GM23248 (cell line): ENCODE measurements at regions not wholly inside any gene's neighbourhood (a gene's known extent, or its start where the extent isn't known, plus 50 kb on each side); places are given as distances from the start of the nearest gene placed in this dataset.

Experiments
- DNase-seq: peaks from one replicate; pipeline ENCODE4 v3.0.0-alpha.2; 2015
- H2AFZ ChIP-seq: fragments of 200-600 bp; sonication (generic); 2 replicates; pipeline ENCODE4 v1.6.1; 2016; ENCODE audit warnings: antibody characterized with exemption
- H3F3A ChIP-seq: fragments of 200-600 bp; sonication (generic); 2 replicates; pipeline ENCODE4 v1.6.1; 2016; ENCODE audit warnings: mild to moderate bottlenecking, antibody characterized with exemption, mixed run types; ENCODE audit not compliant: insufficient read depth
- H3K27ac ChIP-seq: fragments of 200-600 bp; sonication (generic); 2 replicates; pipeline ENCODE4 v1.5.1; 2016; ENCODE audit warnings: mild to moderate bottlenecking
- H3K27me3 ChIP-seq: fragments of 200-600 bp; sonication (generic); replicated peaks from 2 replicates; pipeline ENCODE4 v1.6.1; 2016; ENCODE audit warnings: mild to moderate bottlenecking; ENCODE audit not compliant: insufficient read depth
- H3K36me3 ChIP-seq: fragments of 200-600 bp; sonication (generic); 2 replicates; pipeline ENCODE4 v1.6.1; 2016; ENCODE audit warnings: low read depth, mild to moderate bottlenecking
- H3K4me1 ChIP-seq: fragments of 200-600 bp; sonication (generic); 2 replicates; pipeline ENCODE4 v1.6.1; 2016; ENCODE audit warnings: mild to moderate bottlenecking; ENCODE audit not compliant: insufficient read depth
- H3K4me2 ChIP-seq: fragments of 200-600 bp; sonication (generic); one replicate; pipeline ENCODE4 v1.6.1; 2016; ENCODE audit warnings: mild to moderate bottlenecking; ENCODE audit not compliant: unreplicated experiment
- H3K4me3 ChIP-seq: fragments of 200-600 bp; sonication (generic); 2 replicates; pipeline ENCODE4 v1.5.1; 2016; ENCODE audit warnings: mild to moderate bottlenecking
- H3K79me2 ChIP-seq: fragments of 200-600 bp; sonication (generic); 2 replicates; pipeline ENCODE4 v1.6.1; 2016; ENCODE audit warnings: mild to moderate bottlenecking; ENCODE audit not compliant: insufficient read depth
- H3K9ac ChIP-seq: fragments of 200-600 bp; sonication (generic); 2 replicates; pipeline ENCODE4 v1.6.1; 2016; ENCODE audit warnings: mild to moderate bottlenecking
- H3K9me2 ChIP-seq: fragments of 200-600 bp; sonication (generic); 2 replicates; pipeline ENCODE4 v1.6.1; 2016; ENCODE audit warnings: mixed run types, mild to moderate bottlenecking, moderate library complexity; ENCODE audit not compliant: insufficient read depth
- H3K9me3 ChIP-seq: fragments of 200-600 bp; sonication (generic); one replicate; pipeline ENCODE4 v1.6.1; 2017; ENCODE audit warnings: low read depth
- H4K20me1 ChIP-seq: fragments of 200-600 bp; sonication (generic); 2 replicates; pipeline ENCODE4 v1.6.0; 2016; ENCODE audit not compliant: insufficient read depth
- EZH2 ChIP-seq: fragments of 200-600 bp; sonication (generic); IDR thresholded peaks from 2 replicates; pipeline ENCODE4 v1.6.1; 2018; ENCODE audit warnings: antibody characterized with exemption, mild to moderate bottlenecking; ENCODE audit not compliant: insufficient read depth, poor library complexity, severe bottlenecking
- EZH2phosphoT487 ChIP-seq: fragments of 200-600 bp; sonication (generic); IDR thresholded peaks from 2 replicates; pipeline ENCODE4 v1.6.1; 2018; ENCODE audit warnings: antibody characterized with exemption, moderate library complexity, mild to moderate bottlenecking, low read depth; ENCODE audit not compliant: insufficient read depth
- WGBS, 2 experiments: methylation state at CpG; one replicate each; pipeline ENCODE4 v1.1.6; 2015 to 2017; ENCODE audit warnings: low lambda C conversion rate in 2 of 2, low coverage in 1 of 2; ENCODE audit errors: missing lambda C conversion rate in 2 of 2; 5-methylcytosine and 5-hydroxymethylcytosine counted together
- in situ Hi-C: fragments of 300-500 bp; cut with MboI; formaldehyde crosslinking; loops from 2 replicates; pipeline ENCODE4 v1.15.0; 2020

DNA sequence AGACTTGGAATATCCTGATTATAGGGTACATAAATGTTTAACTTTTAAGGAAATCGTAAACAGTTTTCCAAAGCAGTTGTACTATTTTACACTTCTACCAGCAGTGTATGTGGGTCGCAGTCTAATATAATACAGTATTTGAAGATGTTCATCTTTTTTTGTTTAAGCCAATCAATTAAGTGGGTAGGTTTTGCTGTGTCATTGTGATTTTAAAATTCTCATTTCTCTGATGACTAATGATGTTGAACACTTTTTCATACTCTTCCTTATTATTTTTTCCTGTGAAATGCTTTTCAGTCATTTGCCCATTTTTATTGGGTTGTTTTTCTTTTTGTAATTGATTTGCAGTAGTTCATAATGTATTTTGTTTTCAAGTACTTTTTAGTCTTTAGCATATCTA lies 2689.7 kb downstream of the PCDH9 start:
- Histone ChIP-seq H3K9me3 (no peaks in the 10 kb centered on the region), H4K20me1 (no peaks in the 10 kb centered on the region), H3K4me2 (no peak overlapping the region), H3K27ac (no peak overlapping the region), H3K79me2 (no peaks in the 10 kb centered on the region), H3K36me3 (no peaks in the 10 kb centered on the region), H3K27me3 (no peaks in the 10 kb centered on the region), H3K4me1 (peaks cover 4% of the 10 kb centered on the region), H3F3A (no peaks in the 10 kb centered on the region), H3K9me2 (no peaks in the 10 kb centered on the region), H3K9ac (no peak overlapping the region), H2AFZ (peak overlapping the region; percentile 3; the same call in 1 of the 2 replicates), H3K4me3 (no peak overlapping the region)
- in situ Hi-C loops: no loop called here
- TF ChIP-seq EZH2phosphoT487: no peak
- WGBS, 2 experiments: 89 to 93% methylated on average over 2 of the region's 2 CpGs
- peak; percentile 15 for DNase-seq

DNA sequence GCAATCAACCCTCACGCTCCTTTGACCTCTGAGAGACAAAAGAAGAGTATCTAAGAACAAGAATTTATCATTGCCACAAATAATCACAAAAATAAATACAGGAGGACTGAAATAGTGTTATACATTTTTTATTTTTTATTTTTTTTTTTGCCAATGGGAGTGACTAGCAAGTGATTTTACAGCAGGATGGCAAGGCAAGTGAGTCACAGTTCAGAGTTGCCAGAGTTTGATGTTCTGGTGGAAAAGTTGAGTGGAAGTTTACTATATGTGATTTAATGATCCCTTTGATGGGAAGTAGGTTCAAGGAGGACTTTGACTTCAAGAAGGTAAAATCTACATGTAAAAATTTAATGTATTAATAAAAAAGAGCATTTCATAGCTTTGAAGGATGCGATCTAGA lies 2691.4 kb downstream of the PCDH9 start:
- no peak overlapping the region for H3K27ac ChIP-seq
- peak; percentile 55 for DNase-seq
- in situ Hi-C loops: no loop called here
- H3K4me3 ChIP-seq: no peak overlapping the region
- no peaks in the 10 kb centered on the region for H3F3A ChIP-seq
- H3K79me2 ChIP-seq: no peaks in the 10 kb centered on the region
- H2AFZ ChIP-seq: no peak overlapping the region
- no peaks in the 10 kb centered on the region for H3K9me2 ChIP-seq
- H3K36me3 ChIP-seq: no peaks in the 10 kb centered on the region
- H3K9ac ChIP-seq: no peak overlapping the region
- 75 to 80% methylated on average over 2 of the region's 2 CpGs for WGBS, 2 experiments
- H3K27me3 ChIP-seq: no peaks in the 10 kb centered on the region
- H3K4me2 ChIP-seq: no peak overlapping the region
- H3K4me1 ChIP-seq: no peaks in the 10 kb centered on the region
- H4K20me1 ChIP-seq: no peaks in the 10 kb centered on the region
- TF ChIP-seq EZH2phosphoT487 (no peak), EZH2 (no peak)
- H3K9me3 ChIP-seq: no peaks in the 10 kb centered on the region

DNA sequence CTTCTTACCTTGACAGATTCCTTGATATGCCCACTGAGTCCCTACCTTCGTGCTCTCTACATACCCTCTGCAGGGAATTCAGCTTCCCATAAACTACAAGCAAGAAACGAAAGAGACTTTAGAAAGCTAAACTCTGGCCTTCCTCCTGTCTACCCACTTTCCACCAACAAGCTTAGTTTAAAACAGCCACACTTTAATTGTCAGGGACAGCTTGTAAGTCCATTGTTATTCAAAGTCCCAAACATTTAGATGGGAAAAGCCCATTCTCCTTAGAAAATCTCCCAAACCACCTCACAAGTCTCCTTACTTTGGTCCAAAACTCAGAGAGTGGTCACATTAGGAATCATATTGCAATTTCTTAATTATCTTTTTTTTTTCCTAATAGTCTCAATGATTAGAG lies 2695.8 kb downstream of the PCDH9 start:
- no peak for TF ChIP-seq EZH2
- no peak for TF ChIP-seq EZH2phosphoT487
- DNase-seq: no peak
- Histone ChIP-seq H3K9me3 (no peaks in the 10 kb centered on the region), H3K27me3 (no peaks in the 10 kb centered on the region), H3K36me3 (no peaks in the 10 kb centered on the region), H3K4me2 (no peak overlapping the region), H3K9ac (no peak overlapping the region), H3K79me2 (no peaks in the 10 kb centered on the region), H3K4me1 (no peaks in the 10 kb centered on the region), H3K4me3 (no peak overlapping the region), H3F3A (no peaks in the 10 kb centered on the region), H2AFZ (no peak overlapping the region), H4K20me1 (no peaks in the 10 kb centered on the region), H3K27ac (no peak overlapping the region), H3K9me2 (no peaks in the 10 kb centered on the region)
- in situ Hi-C loops: no loop called here
- 74 to 79% methylated on average over 2 of the region's 2 CpGs for WGBS, 2 experiments

DNA sequence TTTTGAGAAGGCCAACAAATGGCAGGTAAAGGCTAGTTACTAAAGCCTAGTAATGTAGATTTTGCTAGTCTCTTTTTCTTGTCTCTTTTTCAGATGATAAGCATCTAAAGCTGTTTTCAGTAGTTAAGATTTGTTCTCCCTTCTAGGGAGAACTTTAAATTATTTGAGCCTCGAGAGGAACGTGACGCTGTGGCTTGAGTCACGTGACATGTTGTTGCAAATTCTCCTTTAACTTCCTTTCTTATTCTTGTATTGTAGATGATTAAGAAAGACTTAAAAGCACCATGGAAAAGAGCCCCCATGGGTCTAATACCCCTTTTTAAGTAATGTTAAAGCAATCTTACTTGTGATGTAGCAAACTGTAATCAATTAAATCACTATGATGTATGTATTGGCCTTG lies 2698.7 kb downstream of the PCDH9 start:
- no peaks in the 10 kb centered on the region for H3F3A ChIP-seq
- WGBS, 2 experiments: 84 to 93% methylated on average over 4 of the region's 4 CpGs
- no peak overlapping the region for H2AFZ ChIP-seq
- no peak overlapping the region for H3K4me2 ChIP-seq
- in situ Hi-C loops: no loop called here
- H3K9ac ChIP-seq: no peak overlapping the region
- H3K4me3 ChIP-seq: no peak overlapping the region
- no peak for TF ChIP-seq EZH2
- TF ChIP-seq EZH2phosphoT487: no peak
- H3K27me3 ChIP-seq: no peaks in the 10 kb centered on the region
- no peaks in the 10 kb centered on the region for H3K4me1 ChIP-seq
- H3K36me3 ChIP-seq: no peaks in the 10 kb centered on the region
- no peak for DNase-seq
- H4K20me1 ChIP-seq: no peaks in the 10 kb centered on the region
- no peak overlapping the region for H3K27ac ChIP-seq
- H3K9me3 ChIP-seq: no peaks in the 10 kb centered on the region
- H3K79me2 ChIP-seq: no peaks in the 10 kb centered on the region
- H3K9me2 ChIP-seq: no peaks in the 10 kb centered on the region

DNA sequence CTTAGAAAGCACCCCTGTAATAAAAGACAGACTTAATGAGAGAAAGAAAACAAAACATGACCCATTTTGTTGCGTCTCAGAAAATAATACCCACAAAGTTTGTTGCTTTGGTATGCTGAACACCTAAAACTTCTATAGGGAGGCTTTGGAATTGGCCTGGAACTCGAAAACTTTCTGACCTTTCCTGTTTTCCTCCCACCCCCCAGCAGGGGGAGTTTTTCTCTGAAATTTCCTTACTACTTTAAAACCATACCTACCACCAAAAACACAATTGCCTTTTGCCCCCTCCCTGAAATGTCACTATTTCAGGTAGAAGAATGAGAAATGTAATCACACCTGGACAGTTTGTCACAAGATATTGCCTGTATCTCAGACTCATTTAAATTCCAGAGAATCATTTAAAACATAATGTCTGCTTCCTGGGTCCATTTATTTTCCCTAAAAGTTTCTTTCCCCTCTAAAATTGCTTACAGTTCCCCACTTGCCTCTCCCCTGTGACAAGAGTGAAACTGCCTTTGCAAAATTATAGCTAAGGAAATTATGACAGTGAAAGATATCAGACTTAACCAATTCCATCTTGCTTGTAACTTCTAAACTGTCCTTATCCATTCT lies 2700.2 kb downstream of the PCDH9 start:
- no peak overlapping the region for H3K9ac ChIP-seq
- no peaks in the 10 kb centered on the region for H3K4me1 ChIP-seq
- no peaks in the 10 kb centered on the region for H3K79me2 ChIP-seq
- no peaks in the 10 kb centered on the region for H3K36me3 ChIP-seq
- 69 to 77% methylated on average over 2 of the region's 2 CpGs for WGBS, 2 experiments
- no peak overlapping the region for H3K27ac ChIP-seq
- no peak for TF ChIP-seq EZH2
- no peak for TF ChIP-seq EZH2phosphoT487
- H3K4me2 ChIP-seq: no peak overlapping the region
- H3K27me3 ChIP-seq: no peaks in the 10 kb centered on the region
- no peak overlapping the region for H3K4me3 ChIP-seq
- in situ Hi-C loops: no loop called here
- no peaks in the 10 kb centered on the region for H3F3A ChIP-seq
- no peaks in the 10 kb centered on the region for H3K9me2 ChIP-seq
- H4K20me1 ChIP-seq: no peaks in the 10 kb centered on the region
- H2AFZ ChIP-seq: 0 out of 2 replicates have a peak overlapping the region, but pooled peaks have one; percentile 9
- H3K9me3 ChIP-seq: no peaks in the 10 kb centered on the region
- peak; percentile 41 for DNase-seq
